ENCODE measurements at regions not wholly inside any gene's neighbourhood (a gene's known extent, or its start where the extent isn't known, plus 50 kb on each side); places are given as distances from the start of the nearest gene placed in this dataset.

DNA sequence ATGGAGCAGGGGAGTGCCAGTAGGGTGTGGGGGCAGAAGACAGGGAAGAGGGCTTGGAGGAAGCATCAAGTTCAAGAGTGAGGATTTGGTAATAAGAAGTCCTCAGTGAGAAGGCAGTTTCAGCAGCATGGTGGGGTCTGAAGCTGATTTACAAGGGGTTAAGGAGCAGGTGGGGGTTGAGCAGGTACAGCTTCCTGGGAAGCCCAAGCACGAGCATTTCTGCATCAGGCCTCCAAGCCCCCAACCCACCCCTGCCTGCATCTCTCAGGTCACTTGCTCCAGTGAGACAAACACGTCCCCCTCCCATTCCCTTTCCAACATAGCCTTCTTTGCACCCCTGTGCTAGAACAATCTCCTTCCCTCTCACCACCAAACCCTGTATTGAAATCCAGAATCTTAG, 574.7 kb downstream of the MATN1 start:
- TF ChIP-seq, protein P1, sequence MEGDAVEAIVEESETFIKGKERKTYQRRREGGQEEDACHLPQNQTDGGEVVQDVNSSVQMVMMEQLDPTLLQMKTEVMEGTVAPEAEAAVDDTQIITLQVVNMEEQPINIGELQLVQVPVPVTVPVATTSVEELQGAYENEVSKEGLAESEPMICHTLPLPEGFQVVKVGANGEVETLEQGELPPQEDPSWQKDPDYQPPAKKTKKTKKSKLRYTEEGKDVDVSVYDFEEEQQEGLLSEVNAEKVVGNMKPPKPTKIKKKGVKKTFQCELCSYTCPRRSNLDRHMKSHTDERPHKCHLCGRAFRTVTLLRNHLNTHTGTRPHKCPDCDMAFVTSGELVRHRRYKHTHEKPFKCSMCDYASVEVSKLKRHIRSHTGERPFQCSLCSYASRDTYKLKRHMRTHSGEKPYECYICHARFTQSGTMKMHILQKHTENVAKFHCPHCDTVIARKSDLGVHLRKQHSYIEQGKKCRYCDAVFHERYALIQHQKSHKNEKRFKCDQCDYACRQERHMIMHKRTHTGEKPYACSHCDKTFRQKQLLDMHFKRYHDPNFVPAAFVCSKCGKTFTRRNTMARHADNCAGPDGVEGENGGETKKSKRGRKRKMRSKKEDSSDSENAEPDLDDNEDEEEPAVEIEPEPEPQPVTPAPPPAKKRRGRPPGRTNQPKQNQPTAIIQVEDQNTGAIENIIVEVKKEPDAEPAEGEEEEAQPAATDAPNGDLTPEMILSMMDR (IDR thresholded peaks at IDR 0.05; ENCODE audit: insufficient read depth, low read depth, low read length) = no peak
- no peak for TF ChIP-seq EZH2 (IDR thresholded peaks at IDR 0.05; ENCODE audit: insufficient read depth, low read length)
